ENCODE measurements at regions not wholly inside any gene's neighbourhood (a gene's known extent, or its start where the extent isn't known, plus 50 kb on each side); places are given as distances from the start of the nearest gene placed in this dataset.

- TF ChIP-seq ZFX (IDR thresholded peaks at IDR 0.05) (no peak), EZH2 (IDR thresholded peaks at IDR 0.05) (no peak), ZBTB33 (IDR thresholded peaks at IDR 0.05; ENCODE audit: extremely low read depth, insufficient replicate concordance, low read length) (no peak)
- TF ChIP-seq, protein P1, sequence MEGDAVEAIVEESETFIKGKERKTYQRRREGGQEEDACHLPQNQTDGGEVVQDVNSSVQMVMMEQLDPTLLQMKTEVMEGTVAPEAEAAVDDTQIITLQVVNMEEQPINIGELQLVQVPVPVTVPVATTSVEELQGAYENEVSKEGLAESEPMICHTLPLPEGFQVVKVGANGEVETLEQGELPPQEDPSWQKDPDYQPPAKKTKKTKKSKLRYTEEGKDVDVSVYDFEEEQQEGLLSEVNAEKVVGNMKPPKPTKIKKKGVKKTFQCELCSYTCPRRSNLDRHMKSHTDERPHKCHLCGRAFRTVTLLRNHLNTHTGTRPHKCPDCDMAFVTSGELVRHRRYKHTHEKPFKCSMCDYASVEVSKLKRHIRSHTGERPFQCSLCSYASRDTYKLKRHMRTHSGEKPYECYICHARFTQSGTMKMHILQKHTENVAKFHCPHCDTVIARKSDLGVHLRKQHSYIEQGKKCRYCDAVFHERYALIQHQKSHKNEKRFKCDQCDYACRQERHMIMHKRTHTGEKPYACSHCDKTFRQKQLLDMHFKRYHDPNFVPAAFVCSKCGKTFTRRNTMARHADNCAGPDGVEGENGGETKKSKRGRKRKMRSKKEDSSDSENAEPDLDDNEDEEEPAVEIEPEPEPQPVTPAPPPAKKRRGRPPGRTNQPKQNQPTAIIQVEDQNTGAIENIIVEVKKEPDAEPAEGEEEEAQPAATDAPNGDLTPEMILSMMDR (IDR thresholded peaks at IDR 0.05 in 2 of 3, conservative IDR thresholded peaks at IDR 0.05 in 1 of 3; ENCODE audit: borderline replicate concordance in 1 of 3, insufficient read depth in 1 of 3, low read depth in 2 of 3, low read length in 2 of 3): no peak
- TF ChIP-seq, protein P2, sequence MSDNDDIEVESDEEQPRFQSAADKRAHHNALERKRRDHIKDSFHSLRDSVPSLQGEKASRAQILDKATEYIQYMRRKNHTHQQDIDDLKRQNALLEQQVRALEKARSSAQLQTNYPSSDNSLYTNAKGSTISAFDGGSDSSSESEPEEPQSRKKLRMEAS (IDR thresholded peaks at IDR 0.05): no peak
These were observed 262.1 kb downstream of the PTPRU start for GRCh38 chr1:29498126-29499103.

Data from HCT116 (cell line).